ENCODE measurements at regions not wholly inside any gene's neighbourhood (a gene's known extent, or its start where the extent isn't known, plus 50 kb on each side); places are given as distances from the start of the nearest gene placed in this dataset.

- TF ChIP-seq EP300 (IDR thresholded peaks at IDR 0.05; ENCODE audit: borderline replicate concordance): no peak
- no peak for TF ChIP-seq ZBTB7A (IDR thresholded peaks at IDR 0.05; ENCODE audit: low read depth)
- no peak for TF ChIP-seq CREB1 (IDR thresholded peaks at IDR 0.05; ENCODE audit: low read depth)
- TF ChIP-seq EGR1 (IDR thresholded peaks at IDR 0.05): no peak
- no peak for TF ChIP-seq MAX (IDR thresholded peaks at IDR 0.05)
- no peak for TF ChIP-seq TAF1 (IDR thresholded peaks at IDR 0.05; ENCODE audit: low read depth)
- TF ChIP-seq FOXM1 (IDR thresholded peaks at IDR 0.05; ENCODE audit: borderline replicate concordance, low read depth): no peak
- no peak for TF ChIP-seq NFIC (IDR thresholded peaks at IDR 0.05)
- no peak for TF ChIP-seq RAD21 (IDR thresholded peaks at IDR 0.05; ENCODE audit: low read depth)
- TF ChIP-seq YY1 (IDR thresholded peaks at IDR 0.05; ENCODE audit: low read depth): no peak
- TF ChIP-seq TEAD4 (IDR thresholded peaks at IDR 0.05): no peak
- no peak for TF ChIP-seq REST (IDR thresholded peaks at IDR 0.05; ENCODE audit: low read depth)
- TF ChIP-seq TCF12 (IDR thresholded peaks at IDR 0.05; ENCODE audit: low read depth): no peak
- no peak for TF ChIP-seq USF1 (IDR thresholded peaks at IDR 0.05)
These were observed 240.9 kb upstream of the CAMK1G start for GRCh38 chr1:209342441-209343175.

GRCh38 chr1:209343511-209343910, 240.0 kb upstream of the CAMK1G start:
- TF ChIP-seq EP300 (IDR thresholded peaks at IDR 0.05; ENCODE audit: borderline replicate concordance) (no peak), YY1 (IDR thresholded peaks at IDR 0.05; ENCODE audit: low read depth) (no peak), REST (IDR thresholded peaks at IDR 0.05; ENCODE audit: low read depth) (no peak), ZBTB7A (IDR thresholded peaks at IDR 0.05; ENCODE audit: low read depth) (no peak), FOXM1 (IDR thresholded peaks at IDR 0.05; ENCODE audit: borderline replicate concordance, low read depth) (no peak), NFIC (IDR thresholded peaks at IDR 0.05) (no peak), EGR1 (IDR thresholded peaks at IDR 0.05) (no peak), TEAD4 (IDR thresholded peaks at IDR 0.05) (no peak), MAX (IDR thresholded peaks at IDR 0.05) (no peak), USF1 (IDR thresholded peaks at IDR 0.05) (no peak)

GRCh38 chr1:209344156-209344555, 239.4 kb upstream of the CAMK1G start:
- TF ChIP-seq RAD21 (IDR thresholded peaks at IDR 0.05; ENCODE audit: low read depth): no peak
- no peak for TF ChIP-seq FOXM1 (IDR thresholded peaks at IDR 0.05; ENCODE audit: borderline replicate concordance, low read depth)
- no peak for TF ChIP-seq TAF1 (IDR thresholded peaks at IDR 0.05; ENCODE audit: low read depth)

GRCh38 chr1:209349363-209350308, 233.9 kb upstream of the CAMK1G start:
- TF ChIP-seq YY1 (IDR thresholded peaks at IDR 0.05; ENCODE audit: low read depth): no peak
- no peak for TF ChIP-seq USF1 (IDR thresholded peaks at IDR 0.05)
- TF ChIP-seq MAX (IDR thresholded peaks at IDR 0.05): no peak
- no peak for TF ChIP-seq TAF1 (IDR thresholded peaks at IDR 0.05; ENCODE audit: low read depth)

- TF ChIP-seq ZBTB7A (IDR thresholded peaks at IDR 0.05; ENCODE audit: low read depth) (no peak), CREB1 (IDR thresholded peaks at IDR 0.05; ENCODE audit: low read depth) (no peak), USF1 (IDR thresholded peaks at IDR 0.05) (no peak), YY1 (IDR thresholded peaks at IDR 0.05; ENCODE audit: low read depth) (no peak), MAX (IDR thresholded peaks at IDR 0.05) (no peak), EGR1 (IDR thresholded peaks at IDR 0.05) (no peak), CEBPB (IDR thresholded peaks at IDR 0.05) (no peak), TEAD4 (IDR thresholded peaks at IDR 0.05) (no peak), TAF1 (IDR thresholded peaks at IDR 0.05; ENCODE audit: low read depth) (no peak), RAD21 (IDR thresholded peaks at IDR 0.05; ENCODE audit: low read depth) (no peak), REST (IDR thresholded peaks at IDR 0.05; ENCODE audit: low read depth) (no peak), EP300 (IDR thresholded peaks at IDR 0.05; ENCODE audit: borderline replicate concordance) (no peak), TCF12 (IDR thresholded peaks at IDR 0.05; ENCODE audit: low read depth) (no peak), NFIC (IDR thresholded peaks at IDR 0.05) (no peak), FOXM1 (IDR thresholded peaks at IDR 0.05; ENCODE audit: borderline replicate concordance, low read depth) (no peak)
These were observed 230.5 kb upstream of the CAMK1G start for GRCh38 chr1:209353053-209353452.

All from Ishikawa (cell line).